HL-60/S4 treated with phorbol 12-myristate 13-acetate at 8.2 ng/mL for 4 days and 3 days (cell line): ENCODE measurements at regions not wholly inside any gene's neighbourhood (a gene's known extent, or its start where the extent isn't known, plus 50 kb on each side); places are given as distances from the start of the nearest gene placed in this dataset.

Experiments used
- in situ Hi-C: fragments of 300-500 bp; cut with MboI; formaldehyde crosslinking; loops from 2 replicates; pipeline ENCODE4 v1.15.0; 2022; ENCODE audit warnings: low sequenced_read_pairs

DNA sequence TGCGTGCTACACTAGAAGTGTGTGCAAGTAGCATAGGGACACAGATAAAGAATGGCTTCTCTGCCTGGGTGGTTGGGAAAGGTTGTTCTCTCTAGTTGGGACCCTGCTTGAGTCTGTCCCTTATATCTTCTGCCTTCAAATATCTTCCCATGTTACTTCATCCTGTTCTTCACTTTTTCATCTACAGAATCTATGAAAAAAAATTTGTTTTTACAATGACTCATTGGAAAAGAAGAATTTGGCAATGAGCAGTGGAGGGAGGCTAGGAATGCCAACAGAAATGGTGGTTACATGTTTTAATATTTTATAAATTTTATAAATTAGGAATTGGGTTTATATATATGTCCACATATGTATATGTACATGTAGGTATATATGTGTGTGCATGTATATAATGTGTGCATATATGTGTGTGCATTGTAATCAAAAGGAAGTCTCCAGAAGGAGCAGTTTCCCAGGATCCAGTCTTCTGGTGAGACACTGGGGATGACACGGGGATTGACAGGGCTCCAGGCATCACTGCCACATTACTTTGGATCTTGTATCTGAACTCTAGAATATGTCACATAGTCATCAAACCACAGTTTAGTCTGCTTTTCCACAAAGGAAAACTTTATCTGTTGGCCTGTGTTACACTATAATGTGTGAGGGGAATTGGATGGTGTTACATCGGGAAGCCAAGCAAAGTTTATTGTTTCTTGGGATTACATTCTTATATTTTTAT, 75.3 kb upstream of the RIPOR2 start:
- in situ Hi-C loops = loop anchor here (10.0 kb wide), 1 partner anchor 156 kb away; no protein-coding TSS in a partner anchor

DNA sequence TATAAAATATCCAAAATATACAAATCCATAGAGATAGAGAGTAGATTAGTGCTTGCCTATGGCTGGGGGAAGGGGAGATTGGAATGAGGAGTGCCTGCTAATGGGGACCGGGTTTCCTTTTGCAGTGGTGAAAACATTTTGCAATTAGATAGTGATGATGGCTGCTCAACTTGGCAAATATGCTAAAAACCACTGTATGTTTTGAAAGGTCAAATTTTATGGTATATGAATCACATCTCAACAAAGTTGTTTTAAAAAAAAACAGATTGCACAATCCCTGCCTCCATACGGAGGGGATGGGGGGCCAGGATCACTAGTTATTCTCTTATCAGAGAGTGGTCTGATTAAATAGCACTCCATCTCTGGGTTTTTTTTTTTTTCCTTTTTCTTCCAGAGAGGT, 76.9 kb upstream of the RIPOR2 start:
- in situ Hi-C loops = loop anchor here (10.0 kb wide), 1 partner anchor 158 kb away; no protein-coding TSS in a partner anchor

DNA sequence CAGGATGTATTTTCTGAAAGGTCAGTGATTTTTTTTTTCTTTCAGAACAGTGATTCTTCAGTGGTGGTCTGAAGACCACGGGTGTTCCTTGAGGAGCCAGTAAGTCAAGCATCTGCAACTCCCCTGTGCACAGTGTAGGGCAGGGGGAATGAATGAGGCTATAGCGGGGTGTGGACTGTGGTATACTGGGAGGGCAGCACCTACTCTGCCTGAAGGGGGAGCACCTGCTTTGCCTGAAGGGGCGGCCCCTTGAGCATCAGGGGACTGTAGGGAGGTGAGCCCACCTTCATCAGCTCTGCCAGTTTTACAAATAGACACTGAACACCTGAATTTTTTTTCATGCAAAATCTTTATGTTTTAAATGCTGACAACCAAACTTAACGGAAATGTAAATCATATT, 77.5 kb upstream of the RIPOR2 start:
- in situ Hi-C loops = loop anchor here (10.0 kb wide), 1 partner anchor 158 kb away; no protein-coding TSS in a partner anchor

DNA sequence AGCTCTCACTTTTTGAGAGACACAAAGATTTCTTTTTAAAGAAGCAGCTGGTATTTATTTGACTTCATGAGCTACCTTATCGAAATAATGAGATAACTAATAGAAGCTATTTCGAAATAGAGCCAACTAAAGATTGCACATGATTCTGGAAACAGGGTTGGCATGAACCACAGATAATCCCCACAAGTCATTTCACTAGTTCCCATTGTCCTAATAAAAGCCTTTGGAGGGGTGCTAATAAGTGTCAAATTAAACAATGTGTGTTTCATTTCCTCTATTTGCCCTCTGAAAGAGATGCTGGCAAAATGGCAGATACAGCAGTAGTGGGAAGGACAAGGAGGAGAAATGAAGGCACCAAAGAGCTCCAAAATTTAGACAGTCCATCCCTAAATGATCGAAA, 78.6 kb upstream of the RIPOR2 start:
- in situ Hi-C loops = loop anchor here (10.0 kb wide), 1 partner anchor 160 kb away; no protein-coding TSS in a partner anchor

DNA sequence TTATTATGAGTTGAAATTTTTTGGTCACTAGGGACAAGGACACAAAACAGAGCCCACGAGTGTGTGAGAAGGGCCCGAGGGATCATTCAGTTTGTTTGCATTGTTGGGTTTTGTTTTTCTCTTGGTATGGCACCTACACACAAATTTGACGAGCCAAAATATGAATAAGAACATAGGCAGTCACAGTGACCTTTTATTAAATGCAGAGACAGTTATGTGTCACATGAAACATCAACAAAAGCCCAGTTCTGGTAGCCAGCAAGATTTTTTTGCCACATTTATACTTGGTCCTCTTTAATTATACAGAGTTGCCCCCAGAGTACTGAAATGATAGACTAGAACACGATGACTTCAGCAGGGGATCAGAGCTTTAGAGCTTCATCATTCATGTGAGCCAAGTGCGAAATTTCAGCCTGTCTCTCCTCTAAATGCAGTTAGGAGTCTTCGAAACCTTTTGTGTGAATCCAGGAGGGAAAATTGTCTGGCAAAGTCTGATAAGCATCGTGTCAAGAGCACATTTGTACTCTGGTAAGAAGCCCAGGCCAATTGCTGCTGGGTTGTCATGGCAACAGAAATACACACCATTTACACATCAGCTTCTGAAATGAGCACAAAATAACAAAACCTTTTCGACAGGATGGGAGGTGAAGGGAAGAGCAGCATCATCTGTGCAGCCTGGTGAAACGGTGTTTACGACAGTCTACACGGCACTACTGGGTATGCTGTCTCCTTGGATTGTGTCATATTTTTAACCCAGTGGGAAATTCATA, 79.2 kb upstream of the RIPOR2 start:
- in situ Hi-C loops = loop anchor here (10.0 kb wide), 1 partner anchor 160 kb away; no protein-coding TSS in a partner anchor

DNA sequence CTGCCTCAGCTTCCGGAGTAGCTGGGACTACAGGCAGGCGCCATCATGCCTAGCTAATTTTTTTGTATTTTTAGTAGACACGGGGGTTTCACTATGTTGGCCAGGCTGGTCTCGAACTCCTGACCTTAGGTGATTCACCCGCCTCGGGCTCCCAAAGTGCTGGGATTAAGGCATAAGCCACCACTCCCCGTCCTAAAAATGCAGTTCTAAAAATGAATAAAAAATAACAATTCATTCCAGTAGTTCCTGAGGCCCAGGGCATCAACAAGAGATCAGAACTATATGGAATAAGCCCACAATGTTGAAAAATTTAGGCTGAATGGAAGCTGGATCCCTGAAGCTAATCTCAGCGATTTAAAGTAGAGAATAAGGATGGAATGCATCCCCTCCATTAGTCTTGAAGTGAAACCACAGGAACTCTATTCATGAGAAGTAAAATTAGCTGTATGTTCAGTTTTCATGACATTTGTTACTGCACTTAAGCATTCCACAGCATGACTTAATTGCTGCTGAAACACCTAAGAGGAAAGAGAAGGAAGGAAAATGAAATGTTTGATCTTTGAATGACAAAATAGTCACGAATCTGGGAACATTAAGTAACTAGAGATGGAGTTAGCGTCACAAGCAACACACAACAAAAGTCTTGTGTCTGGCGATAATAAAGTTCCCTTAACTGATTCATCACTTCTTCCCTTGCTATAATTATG, 80.4 kb upstream of the RIPOR2 start:
- in situ Hi-C loops = loop anchor here (10.0 kb wide), 1 partner anchor 161 kb away; no protein-coding TSS in a partner anchor

DNA sequence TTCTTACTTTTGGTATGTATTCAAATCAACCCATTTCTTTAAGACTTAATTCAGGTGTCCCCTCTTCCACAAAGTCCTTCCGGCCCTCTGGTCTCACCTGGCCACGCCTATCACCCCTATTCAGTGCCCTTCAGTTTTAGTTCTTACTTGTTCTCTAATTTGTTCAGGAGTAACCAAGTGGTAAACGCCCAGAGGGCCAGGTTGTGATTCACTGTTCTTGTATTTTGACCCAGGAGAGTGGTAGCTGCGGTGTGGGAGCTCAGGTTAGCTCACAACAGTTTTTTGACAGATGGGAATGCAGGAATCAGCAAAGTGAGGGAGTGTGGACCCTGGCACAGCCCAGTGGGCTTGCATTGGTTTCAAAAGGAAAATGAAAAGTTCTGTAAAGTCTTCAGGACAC, 81.7 kb upstream of the RIPOR2 start:
- in situ Hi-C loops = loop anchor here (10.0 kb wide), 1 partner anchor 163 kb away; no protein-coding TSS in a partner anchor

DNA sequence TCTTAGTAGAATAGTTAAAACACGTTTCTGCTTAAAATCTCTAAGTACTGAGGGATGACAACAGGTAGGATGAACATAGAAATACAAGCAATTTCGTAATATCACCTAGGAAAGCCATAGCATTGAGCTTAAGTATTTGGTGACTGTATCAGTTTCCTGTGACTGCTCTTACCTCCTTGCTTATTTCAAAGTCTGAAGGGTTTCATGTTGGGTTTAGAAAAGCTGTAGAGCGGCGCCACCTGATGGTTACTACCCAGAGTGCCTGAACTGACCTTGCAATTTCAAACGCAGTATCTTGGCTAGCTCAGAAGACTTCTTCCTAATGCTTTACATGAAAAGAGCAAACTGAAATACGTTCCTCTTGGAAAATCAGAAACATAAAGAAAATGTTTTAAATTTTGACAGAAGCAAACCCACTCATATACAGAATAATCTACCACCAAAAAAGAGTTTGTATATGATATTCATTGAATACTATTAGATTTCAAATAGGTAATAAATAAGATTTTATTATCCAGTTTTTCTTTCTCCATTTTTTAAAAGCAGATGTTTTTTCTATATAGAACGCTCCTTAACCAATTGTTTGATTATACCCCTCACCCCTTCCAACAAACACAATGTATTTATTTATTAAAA, 82.3 kb upstream of the RIPOR2 start:
- in situ Hi-C loops = loop anchor here (10.0 kb wide), 1 partner anchor 163 kb away; no protein-coding TSS in a partner anchor

DNA sequence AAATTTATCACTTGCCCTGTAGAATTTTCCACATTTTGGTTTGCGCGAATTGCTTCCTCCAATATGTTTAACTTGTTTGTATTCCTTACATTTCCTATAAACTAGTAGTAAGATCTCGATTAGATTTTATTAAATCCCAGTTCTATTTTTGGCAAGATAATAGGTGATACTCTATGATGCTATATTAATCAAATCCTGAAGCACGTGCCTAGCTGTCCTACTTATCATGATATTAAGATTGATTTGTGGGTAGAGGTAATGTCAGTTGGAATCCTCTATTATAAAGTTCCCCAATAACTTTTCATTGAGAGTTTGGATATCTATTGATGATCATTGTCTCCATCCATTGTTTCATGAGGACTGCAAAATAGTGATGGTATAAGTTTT, 82.8 kb upstream of the RIPOR2 start:
- in situ Hi-C loops = loop anchor here (10.0 kb wide), 1 partner anchor 164 kb away; no protein-coding TSS in a partner anchor

DNA sequence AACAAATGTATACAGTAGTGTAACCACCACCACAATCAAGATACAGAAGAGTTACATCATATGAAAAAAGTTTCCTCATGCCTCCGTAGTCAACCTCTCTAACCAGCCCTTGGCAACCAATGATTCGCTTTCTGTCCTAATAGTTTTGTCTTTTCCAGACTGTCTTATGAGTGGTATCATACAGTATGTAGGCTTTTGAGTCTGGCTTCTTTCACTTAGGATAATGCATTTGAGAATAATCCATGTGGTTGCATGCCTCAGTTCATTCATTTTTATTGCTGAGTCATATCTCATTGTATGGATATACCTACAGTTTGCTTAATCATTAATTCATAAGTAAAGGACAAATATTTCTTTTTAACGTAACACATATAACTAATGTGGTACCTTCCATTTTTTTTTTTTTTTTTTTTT, 86.4 kb upstream of the RIPOR2 start:
- in situ Hi-C loops = no loop called here

DNA sequence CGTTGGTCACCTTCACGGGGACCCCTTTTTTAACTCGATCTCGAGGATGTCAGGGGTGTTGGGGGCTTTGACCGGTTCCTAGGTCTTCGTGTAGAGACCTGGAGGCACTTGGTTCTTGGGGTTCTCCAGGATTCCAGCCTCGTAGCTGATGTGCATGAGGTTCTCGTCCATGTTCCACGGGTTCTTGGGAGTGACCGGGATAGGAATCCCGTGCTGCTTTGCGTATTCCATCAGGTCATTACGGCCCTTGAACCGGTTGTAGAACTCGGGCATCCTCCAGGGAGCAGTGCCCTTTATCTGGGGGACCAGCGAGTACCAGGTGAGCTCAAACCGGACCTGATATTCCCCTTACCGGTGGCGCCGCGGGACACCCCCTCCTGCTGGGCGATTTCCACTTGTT, 88.0 kb upstream of the RIPOR2 start:
- in situ Hi-C loops = no loop called here

DNA sequence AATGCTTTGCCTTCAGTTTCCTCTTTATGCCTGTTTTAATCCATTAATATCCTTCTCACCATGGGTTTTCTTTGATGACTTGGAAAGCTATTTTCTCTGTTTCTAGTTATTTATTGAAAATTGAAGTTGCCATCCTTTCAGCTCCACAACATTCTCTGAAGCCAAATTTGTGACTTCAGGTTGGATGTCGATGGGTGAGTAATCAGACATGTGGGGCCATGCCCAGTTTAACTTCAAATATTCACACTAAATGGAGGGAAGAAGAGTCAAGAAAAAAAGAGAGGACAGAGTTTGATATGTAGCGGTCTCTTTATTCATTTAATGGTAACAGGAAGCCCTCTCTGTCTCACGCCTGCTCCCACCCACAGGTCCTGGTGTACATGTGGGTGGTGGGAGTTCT, 89.1 kb upstream of the RIPOR2 start:
- in situ Hi-C loops = no loop called here

DNA sequence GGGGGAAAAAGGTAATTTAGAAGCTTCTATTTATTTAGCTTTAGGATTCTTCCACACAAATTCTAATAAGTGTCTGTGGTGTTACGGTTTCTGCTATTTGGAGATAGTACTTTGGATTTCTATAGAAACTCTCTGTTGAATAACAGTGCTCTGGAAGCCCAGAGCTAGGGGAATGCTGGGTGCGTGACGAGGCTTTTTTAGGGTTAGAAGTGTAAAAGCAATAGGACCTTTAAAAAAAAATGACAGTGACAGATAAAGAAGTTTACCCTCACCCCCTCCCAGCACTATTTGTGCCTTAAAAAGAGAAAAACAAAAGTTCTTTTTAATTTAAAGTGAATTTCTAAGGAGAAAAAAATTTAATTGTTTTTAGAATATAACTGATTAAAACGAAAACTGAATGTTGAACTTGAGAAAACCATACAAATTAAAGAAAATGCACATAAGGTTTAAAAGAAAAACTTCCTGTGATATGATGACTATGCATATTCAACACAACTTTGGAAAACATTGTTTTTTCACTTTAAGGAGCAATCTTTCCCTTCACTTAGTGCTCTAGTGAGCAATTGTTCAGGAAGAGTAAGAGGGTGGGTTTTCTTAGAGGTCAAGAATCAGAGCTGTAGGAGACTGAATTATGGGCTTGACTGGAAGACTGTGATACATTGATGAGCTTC, 89.6 kb upstream of the RIPOR2 start:
- in situ Hi-C loops = no loop called here

DNA sequence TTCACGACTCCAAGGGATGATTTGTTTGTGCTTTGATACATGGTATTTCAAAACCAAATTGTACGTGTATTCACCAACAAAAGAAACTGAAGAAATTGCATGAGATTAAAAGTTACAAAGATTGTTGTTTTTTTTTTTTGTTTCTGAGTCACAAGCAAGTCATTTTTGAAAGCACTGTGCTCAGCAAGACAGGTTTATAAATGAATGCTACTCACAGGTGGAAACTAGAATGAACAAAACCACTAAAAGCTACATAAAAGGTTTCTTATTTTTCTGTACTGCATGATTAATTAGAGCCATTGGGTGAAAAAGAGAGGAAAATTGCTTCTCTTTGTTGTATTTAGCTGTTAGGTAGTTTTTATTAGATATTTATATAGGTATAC, 90.2 kb upstream of the RIPOR2 start:
- in situ Hi-C loops = no loop called here

DNA sequence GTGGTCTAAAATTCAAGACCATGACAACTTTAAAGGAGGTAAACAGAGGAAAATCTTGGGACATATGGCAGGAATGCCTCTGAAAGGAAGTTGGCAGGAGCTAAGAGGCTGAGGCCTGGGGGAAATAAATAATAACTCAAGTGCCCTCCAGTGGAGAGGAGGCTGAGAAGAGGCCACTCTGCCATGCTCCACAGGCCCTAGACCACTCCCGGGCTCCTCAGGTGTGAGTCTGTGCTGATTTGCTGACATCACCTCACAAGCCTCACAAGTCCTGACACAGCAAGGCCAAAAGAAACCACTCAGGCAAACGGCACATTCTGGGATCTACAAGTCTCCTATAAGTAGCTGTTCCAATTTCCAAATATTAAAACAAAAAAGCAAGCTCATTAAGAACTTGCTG, 91.0 kb upstream of the RIPOR2 start:
- in situ Hi-C loops = no loop called here

DNA sequence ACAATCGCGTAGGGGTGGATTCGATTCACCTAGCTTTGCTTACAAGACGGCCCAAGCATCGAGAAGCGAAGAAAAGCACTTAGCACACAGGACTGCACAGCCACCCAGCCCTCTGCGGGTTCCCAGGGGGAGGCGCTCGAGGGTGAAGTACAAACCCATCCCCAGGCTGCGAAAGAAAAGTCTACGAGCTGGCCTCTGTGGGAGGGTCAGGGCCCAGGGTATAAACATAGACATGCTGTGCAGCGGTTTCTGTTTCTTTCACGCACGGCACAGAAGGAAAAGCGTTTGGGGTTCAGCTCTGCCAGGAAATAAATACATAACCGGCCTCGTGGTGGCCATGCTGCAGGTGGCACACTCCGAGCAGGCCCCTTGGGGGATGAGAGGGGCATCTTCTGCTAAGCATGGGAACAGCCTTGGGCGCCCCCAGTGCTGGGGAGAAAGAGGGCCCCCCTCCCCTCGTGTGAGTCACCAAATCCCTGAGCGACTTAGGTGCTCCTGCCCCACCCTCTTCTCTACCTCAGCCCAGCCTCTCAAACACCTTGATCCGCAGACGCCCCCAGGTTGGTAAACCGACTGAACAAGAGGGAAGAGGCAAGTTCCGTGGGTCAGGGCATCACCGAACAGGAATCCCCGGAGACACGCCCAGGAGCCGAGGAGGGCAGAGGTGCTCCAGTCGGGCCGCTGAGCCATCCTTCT, 91.6 kb upstream of the RIPOR2 start:
- in situ Hi-C loops = no loop called here

DNA sequence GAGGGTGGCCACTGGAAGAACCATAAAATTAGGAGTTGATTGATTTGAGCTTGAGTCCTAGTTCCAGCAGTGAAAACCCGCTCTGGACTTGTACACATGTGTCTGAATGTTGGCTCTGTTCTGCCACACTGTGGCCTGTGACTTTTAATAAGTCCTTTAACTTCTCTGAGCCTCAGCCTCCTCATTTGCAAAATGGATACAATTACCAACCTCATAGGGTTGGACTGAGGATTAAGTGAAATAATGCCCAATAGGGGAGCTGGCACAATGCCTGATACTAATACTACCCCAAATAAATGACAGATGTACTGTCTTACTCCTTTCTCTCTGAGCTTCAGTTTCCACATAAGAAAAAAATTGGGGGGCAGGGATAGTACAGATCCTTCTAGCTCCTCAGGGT, 92.6 kb upstream of the RIPOR2 start:
- in situ Hi-C loops = no loop called here

DNA sequence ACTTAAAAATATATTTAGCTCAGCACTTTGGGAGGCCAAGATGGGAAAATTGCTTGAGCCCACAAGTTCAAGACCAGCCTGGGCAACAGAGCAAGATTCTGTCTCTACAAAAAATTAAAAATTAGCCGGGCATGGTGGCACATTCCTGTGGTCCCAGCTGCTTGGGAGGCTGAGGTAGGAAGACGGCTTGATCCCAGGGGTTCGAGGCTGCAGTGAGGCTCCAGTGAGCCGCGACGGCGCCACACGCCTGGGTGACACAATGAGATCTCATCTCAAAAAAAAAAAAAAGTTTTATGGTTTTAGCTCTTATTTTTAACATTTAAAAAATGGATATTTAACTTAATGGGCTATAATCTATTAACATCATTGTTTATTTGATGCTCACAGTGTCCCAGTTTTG, 97.2 kb upstream of the RIPOR2 start:
- in situ Hi-C loops = no loop called here

DNA sequence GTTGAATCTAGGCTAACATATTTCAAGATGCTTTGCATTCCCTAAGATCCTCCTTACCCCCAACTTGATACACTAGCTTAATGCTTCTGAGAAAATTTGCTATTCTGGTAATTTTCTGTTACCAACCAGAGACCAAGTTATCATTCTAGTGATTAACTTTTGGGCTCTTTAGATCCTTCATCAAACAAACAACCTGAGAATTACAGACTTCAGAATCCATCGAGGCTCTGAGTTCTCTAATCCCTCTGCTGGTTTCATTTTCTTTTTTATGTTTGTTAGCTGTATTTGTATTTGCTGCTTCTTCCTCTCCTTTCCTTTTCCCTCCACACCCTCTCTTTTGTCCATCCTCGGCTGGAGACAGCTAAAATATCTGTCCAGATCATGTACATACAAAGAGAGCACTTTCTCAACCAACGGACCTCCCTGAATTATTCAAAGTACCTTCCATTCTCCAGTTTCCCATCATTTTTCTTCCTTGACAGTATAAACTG, 98.7 kb upstream of the RIPOR2 start:
- in situ Hi-C loops = no loop called here

DNA sequence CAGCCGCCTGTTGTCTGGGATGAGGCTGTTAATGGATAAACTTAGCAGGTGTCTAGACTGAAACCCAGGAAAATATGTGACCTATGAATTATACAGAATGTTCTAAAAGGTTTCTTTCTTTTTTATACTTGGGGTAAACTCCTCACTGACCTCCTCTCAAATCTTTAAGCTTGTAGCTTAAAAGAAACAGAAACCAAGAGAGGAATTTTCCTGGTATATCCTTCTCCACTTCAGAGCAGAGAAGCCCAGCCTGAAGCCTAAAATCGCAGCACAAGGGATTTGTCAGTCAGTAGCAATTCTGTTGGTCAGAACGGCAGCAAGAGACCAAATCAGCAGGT, 99.4 kb upstream of the RIPOR2 start:
- in situ Hi-C loops = no loop called here
